ENCODE measurements at regions not wholly inside any gene's neighbourhood (a gene's known extent, or its start where the extent isn't known, plus 50 kb on each side); places are given as distances from the start of the nearest gene placed in this dataset.

DNA sequence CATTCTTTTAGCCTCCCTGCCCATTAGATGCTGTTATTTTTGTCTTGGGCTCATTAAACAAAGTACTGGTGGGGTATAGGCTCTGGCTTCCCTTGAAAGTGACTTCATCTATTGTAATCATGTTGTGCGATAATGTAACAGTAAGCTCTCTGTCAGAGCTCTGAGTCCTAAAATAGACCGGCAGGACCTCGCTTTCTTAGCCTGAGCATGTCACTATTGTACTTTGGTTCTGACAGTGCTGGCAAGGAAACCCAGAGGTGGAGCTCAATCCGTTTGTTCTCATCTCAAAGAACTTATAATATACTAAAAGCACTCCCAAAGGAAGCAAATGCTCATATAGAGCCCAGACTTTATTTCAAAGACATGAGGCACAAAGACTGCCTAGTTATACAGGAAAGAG, 339.1 kb upstream of the CCNH start:
- POLR2A ChIA-PET, result no interaction called here
- H3K4me3 ChIP-seq, result no peak overlapping the region
- DNase-seq (ENCODE audit: low read depth, low spot score) (no peak), ATAC-seq (no peak), FAIRE-seq (no peak)
- H3K4me1 ChIP-seq (ENCODE audit: control insufficient read depth, insufficient read depth, low read length), result no peaks in the 10 kb centered on the region
- SMC1A ChIA-PET (ENCODE audit: uncharacterized antibody, unreplicated experiment), result no interaction called here
- intact Hi-C loops (cut with micrococcal nuclease; ENCODE audit: unreplicated experiment) (no loop called here), in situ Hi-C loops (cut with MboI) (no loop called here)
- 24% methylated on average over 4 of the region's 4 CpGs for WGBS (ENCODE audit: insufficient coverage, insufficient replicate concordance, low lambda C conversion rate, missing lambda C conversion rate)
- H3K9ac ChIP-seq (ENCODE audit: control insufficient read depth, insufficient read depth, low read length), result no peak overlapping the region
- H3K9me3 ChIP-seq (replicated peaks; ENCODE audit: control insufficient read depth, insufficient read depth, low read length), result no peaks in the 10 kb centered on the region
- H2AFZ ChIP-seq (ENCODE audit: control insufficient read depth, low read depth, low read length), result no peak overlapping the region
- H3K36me3 ChIP-seq (ENCODE audit: control insufficient read depth in 2 of 2, insufficient read depth in 2 of 2, low read length in 1 of 2), result no peaks in the 10 kb centered on the region
- CTCF ChIA-PET, result no interaction called here
- RAD21 ChIA-PET (ENCODE audit: unreplicated experiment), result no interaction called here
- TF ChIP-seq ZNF622 (IDR thresholded peaks at IDR 0.05) (no peak), POLR2A (IDR thresholded peaks at IDR 0.05; ENCODE audit: low read depth, low read length) (no peak), NR2F1 (conservative IDR thresholded peaks at IDR 0.05) (no peak), LARP7 (IDR thresholded peaks at IDR 0.05) (no peak)
- no TSS peak for BruUV-seq (replicated peaks)
- no peak overlapping the region for H3K4me2 ChIP-seq (ENCODE audit: control insufficient read depth, insufficient read depth)
- H4K20me1 ChIP-seq (ENCODE audit: control insufficient read depth, insufficient read depth), result no peaks in the 10 kb centered on the region
- H3K27me3 ChIP-seq (replicated peaks in 1 of 2; ENCODE audit: control insufficient read depth in 2 of 2, insufficient read depth in 2 of 2, low read length in 1 of 2), result no peaks in the 10 kb centered on the region
- H3K27ac ChIP-seq (ENCODE audit: control insufficient read depth, insufficient read depth), result no peak overlapping the region
- H3K79me2 ChIP-seq (ENCODE audit: control insufficient read depth, insufficient read depth, low read length), result no peaks in the 10 kb centered on the region

DNA sequence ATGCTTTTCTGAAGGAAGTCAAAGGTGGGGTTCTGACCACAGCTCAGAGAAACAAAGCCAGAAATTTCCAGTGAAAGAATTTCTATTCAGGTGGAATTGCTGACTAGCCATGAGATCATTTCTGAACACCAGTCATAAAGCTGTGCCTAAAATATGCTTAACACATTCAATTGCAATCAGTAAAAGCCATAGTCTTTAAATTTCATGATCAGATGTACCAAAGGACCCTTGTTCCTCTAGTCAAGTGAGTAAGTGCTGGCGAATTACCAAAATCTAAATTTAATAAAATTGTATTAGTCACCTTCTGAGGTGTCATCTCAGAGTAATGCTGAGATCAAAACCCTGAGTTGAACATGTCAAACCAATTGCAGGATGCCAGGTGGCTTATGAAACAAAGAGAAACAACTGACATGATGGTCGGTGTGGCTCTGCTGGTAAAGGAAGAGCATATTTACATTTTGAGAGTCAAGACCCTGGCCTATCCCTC, 334.2 kb upstream of the CCNH start:
- no peaks in the 10 kb centered on the region for H4K20me1 ChIP-seq (ENCODE audit: control insufficient read depth, insufficient read depth)
- no peak for ATAC-seq
- DNase-seq (ENCODE audit: low read depth, low spot score), result no peak
- H3K4me1 ChIP-seq (ENCODE audit: control insufficient read depth, insufficient read depth, low read length), result no peaks in the 10 kb centered on the region
- CTCF ChIA-PET, result no interaction called here
- POLR2A ChIA-PET, result no interaction called here
- H3K9me3 ChIP-seq (replicated peaks; ENCODE audit: control insufficient read depth, insufficient read depth, low read length), result no peaks in the 10 kb centered on the region
- 0% methylated on average over 2 of the region's 2 CpGs for WGBS (ENCODE audit: insufficient coverage, insufficient replicate concordance, low lambda C conversion rate, missing lambda C conversion rate)
- BruUV-seq (replicated peaks), result no TSS peak
- FAIRE-seq, result no peak
- H3K4me3 ChIP-seq, result no peak overlapping the region
- no peaks in the 10 kb centered on the region for H3K79me2 ChIP-seq (ENCODE audit: control insufficient read depth, insufficient read depth, low read length)
- RAD21 ChIA-PET (ENCODE audit: unreplicated experiment), result no interaction called here
- in situ Hi-C loops (cut with MboI) (no loop called here), intact Hi-C loops (cut with micrococcal nuclease; ENCODE audit: unreplicated experiment) (no loop called here)
- no peak overlapping the region for H3K4me2 ChIP-seq (ENCODE audit: control insufficient read depth, insufficient read depth)
- H3K9ac ChIP-seq (ENCODE audit: control insufficient read depth, insufficient read depth, low read length), result no peak overlapping the region
- no peaks in the 10 kb centered on the region for H3K27me3 ChIP-seq (replicated peaks in 1 of 2; ENCODE audit: control insufficient read depth in 2 of 2, insufficient read depth in 2 of 2, low read length in 1 of 2)
- H3K36me3 ChIP-seq (ENCODE audit: control insufficient read depth in 2 of 2, insufficient read depth in 2 of 2, low read length in 1 of 2), result no peaks in the 10 kb centered on the region
- no peak overlapping the region for H3K27ac ChIP-seq (ENCODE audit: control insufficient read depth, insufficient read depth)
- SMC1A ChIA-PET (ENCODE audit: uncharacterized antibody, unreplicated experiment), result no interaction called here
- no peak overlapping the region for H2AFZ ChIP-seq (ENCODE audit: control insufficient read depth, low read depth, low read length)
- no peak for TF ChIP-seq JUNB (IDR thresholded peaks at IDR 0.05)
- TF ChIP-seq, protein P1, sequence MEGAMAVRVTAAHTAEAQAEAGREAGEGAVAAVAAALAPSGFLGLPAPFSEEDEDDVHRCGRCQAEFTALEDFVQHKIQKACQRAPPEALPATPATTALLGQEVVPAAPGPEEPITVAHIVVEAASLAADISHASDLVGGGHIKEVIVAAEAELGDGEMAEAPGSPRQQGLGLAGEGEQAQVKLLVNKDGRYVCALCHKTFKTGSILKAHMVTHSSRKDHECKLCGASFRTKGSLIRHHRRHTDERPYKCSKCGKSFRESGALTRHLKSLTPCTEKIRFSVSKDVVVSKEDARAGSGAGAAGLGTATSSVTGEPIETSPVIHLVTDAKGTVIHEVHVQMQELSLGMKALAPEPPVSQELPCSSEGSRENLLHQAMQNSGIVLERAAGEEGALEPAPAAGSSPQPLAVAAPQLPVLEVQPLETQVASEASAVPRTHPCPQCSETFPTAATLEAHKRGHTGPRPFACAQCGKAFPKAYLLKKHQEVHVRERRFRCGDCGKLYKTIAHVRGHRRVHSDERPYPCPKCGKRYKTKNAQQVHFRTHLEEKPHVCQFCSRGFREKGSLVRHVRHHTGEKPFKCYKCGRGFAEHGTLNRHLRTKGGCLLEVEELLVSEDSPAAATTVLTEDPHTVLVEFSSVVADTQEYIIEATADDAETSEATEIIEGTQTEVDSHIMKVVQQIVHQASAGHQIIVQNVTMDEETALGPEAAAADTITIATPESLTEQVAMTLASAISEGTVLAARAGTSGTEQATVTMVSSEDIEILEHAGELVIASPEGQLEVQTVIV (IDR thresholded peaks at IDR 0.05; ENCODE audit: borderline replicate concordance, partially characterized antibody), result no peak
- no peak for TF ChIP-seq SMAD5 (IDR thresholded peaks at IDR 0.05; ENCODE audit: low read depth)
- TF ChIP-seq RELA (IDR thresholded peaks at IDR 0.05; ENCODE audit: borderline replicate concordance, partially characterized antibody), result no peak
- no peak for TF ChIP-seq SPI1 (IDR thresholded peaks at IDR 0.05; ENCODE audit: borderline replicate concordance, insufficient read depth, low read depth, low read length)
- TF ChIP-seq, protein P2, sequence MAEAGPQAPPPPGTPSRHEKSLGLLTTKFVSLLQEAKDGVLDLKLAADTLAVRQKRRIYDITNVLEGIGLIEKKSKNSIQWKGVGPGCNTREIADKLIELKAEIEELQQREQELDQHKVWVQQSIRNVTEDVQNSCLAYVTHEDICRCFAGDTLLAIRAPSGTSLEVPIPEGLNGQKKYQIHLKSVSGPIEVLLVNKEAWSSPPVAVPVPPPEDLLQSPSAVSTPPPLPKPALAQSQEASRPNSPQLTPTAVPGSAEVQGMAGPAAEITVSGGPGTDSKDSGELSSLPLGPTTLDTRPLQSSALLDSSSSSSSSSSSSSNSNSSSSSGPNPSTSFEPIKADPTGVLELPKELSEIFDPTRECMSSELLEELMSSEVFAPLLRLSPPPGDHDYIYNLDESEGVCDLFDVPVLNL (IDR thresholded peaks at IDR 0.05; ENCODE audit: low read depth, low read length), result no peak
- TF ChIP-seq RFX5 (IDR thresholded peaks at IDR 0.05; ENCODE audit: low read depth, low read length), result no peak
- TF ChIP-seq RBBP5 (conservative IDR thresholded peaks at IDR 0.05), result no peak
- no peak for TF ChIP-seq ZNF217 (IDR thresholded peaks at IDR 0.05)
- no peak for TF ChIP-seq PAX8 (IDR thresholded peaks at IDR 0.05)
- no peak for TF ChIP-seq BRCA1 (IDR thresholded peaks at IDR 0.05; ENCODE audit: low read depth, low read length)
- TF ChIP-seq SREBF2 (IDR thresholded peaks at IDR 0.05; ENCODE audit: low read length), result no peak
- no peak for TF ChIP-seq ZSCAN29 (IDR thresholded peaks at IDR 0.05)
- TF ChIP-seq, protein P3, sequence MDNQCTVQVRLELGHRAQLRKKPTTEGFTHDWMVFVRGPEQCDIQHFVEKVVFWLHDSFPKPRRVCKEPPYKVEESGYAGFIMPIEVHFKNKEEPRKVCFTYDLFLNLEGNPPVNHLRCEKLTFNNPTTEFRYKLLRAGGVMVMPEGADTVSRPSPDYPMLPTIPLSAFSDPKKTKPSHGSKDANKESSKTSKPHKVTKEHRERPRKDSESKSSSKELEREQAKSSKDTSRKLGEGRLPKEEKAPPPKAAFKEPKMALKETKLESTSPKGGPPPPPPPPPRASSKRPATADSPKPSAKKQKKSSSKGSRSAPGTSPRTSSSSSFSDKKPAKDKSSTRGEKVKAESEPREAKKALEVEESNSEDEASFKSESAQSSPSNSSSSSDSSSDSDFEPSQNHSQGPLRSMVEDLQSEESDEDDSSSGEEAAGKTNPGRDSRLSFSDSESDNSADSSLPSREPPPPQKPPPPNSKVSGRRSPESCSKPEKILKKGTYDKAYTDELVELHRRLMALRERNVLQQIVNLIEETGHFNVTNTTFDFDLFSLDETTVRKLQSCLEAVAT (IDR thresholded peaks at IDR 0.05), result no peak

Data from GM12878 (cell line).